Breast epithelium (tissue), 3 donors: ENCODE measurements at regions not wholly inside any gene's neighbourhood (a gene's known extent, or its start where the extent isn't known, plus 50 kb on each side); places are given as distances from the start of the nearest gene placed in this dataset.

Source experiments
- POLR2A ChIP-seq: fragments of 450-650 bp; IDR thresholded peaks from one replicate; pipeline ENCODE4 v1.6.1; 2016; ENCODE audit warnings: antibody characterized with exemption, mild to moderate bottlenecking, moderate library complexity
- POLR2AphosphoS5 ChIP-seq, 3 donors: sonication (generic); formaldehyde crosslinking; IDR thresholded peaks; one replicate each; pipeline ENCODE4 v1.6.1; 2017; ENCODE audit warnings: antibody characterized with exemption in 3 of 3
- TF ChIP-seq, protein P1 (sequence below), 3 donors: fragments of 450-650 bp; IDR thresholded peaks; one replicate each; pipeline ENCODE4 v1.5.1; 2016 to 2017; ENCODE audit warnings: antibody characterized with exemption in 3 of 3, mild to moderate bottlenecking in 3 of 3, moderate library complexity in 3 of 3

DNA sequence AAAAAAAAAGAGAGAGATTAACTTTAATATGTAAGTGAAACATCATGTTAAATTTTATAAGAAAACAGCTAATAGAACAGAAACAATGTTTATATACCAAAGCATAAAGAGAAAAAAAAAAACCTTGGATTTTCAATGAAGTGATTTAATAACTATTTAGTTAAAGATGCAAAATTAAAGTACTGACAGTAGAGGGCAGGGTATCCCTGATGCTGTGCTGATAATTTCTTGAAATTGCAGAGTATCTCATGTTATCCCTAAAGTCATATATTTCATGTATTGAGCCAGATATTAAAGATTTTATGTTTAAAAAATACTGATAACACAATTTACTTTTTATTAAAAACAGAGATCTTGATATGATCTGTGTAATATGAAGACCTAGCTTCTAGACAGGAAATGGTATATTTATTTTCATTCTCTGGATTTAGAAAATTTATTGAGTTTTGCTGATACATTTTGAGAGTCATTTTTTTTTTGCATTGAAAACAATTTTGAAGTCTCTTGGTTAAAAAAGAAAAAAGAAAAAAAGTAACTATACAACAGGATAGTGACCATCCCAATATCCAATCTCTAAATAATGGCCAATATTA, 273.2 kb downstream of the USP25 start:
- TF ChIP-seq, protein P1, sequence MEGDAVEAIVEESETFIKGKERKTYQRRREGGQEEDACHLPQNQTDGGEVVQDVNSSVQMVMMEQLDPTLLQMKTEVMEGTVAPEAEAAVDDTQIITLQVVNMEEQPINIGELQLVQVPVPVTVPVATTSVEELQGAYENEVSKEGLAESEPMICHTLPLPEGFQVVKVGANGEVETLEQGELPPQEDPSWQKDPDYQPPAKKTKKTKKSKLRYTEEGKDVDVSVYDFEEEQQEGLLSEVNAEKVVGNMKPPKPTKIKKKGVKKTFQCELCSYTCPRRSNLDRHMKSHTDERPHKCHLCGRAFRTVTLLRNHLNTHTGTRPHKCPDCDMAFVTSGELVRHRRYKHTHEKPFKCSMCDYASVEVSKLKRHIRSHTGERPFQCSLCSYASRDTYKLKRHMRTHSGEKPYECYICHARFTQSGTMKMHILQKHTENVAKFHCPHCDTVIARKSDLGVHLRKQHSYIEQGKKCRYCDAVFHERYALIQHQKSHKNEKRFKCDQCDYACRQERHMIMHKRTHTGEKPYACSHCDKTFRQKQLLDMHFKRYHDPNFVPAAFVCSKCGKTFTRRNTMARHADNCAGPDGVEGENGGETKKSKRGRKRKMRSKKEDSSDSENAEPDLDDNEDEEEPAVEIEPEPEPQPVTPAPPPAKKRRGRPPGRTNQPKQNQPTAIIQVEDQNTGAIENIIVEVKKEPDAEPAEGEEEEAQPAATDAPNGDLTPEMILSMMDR (IDR thresholded peaks at IDR 0.05) = peak in 1 of 3 donors; percentile 21
- no peak for TF ChIP-seq POLR2A
- no peak for TF ChIP-seq POLR2AphosphoS5 (IDR thresholded peaks at IDR 0.05)
